22Rv1 (cell line): ENCODE measurements at regions not wholly inside any gene's neighbourhood (a gene's known extent, or its start where the extent isn't known, plus 50 kb on each side); places are given as distances from the start of the nearest gene placed in this dataset.

Experiments
- CTCF ChIP-seq: fragments of 450-650 bp; IDR thresholded peaks from 2 replicates; pipeline ENCODE4 v1.5.1; 2017; ENCODE audit warnings: mild to moderate bottlenecking
- ZFX ChIP-seq: fragments of 450-650 bp; IDR thresholded peaks from 2 replicates; pipeline ENCODE4 v1.6.1; 2017; ENCODE audit warnings: antibody characterized with exemption, borderline replicate concordance

GRCh38 chr13:109910194-109910593, 123.8 kb upstream of the IRS2 start:
- no peak for TF ChIP-seq CTCF
- no peak for TF ChIP-seq ZFX
